ENCODE measurements at regions not wholly inside any gene's neighbourhood (a gene's known extent, or its start where the extent isn't known, plus 50 kb on each side); places are given as distances from the start of the nearest gene placed in this dataset.

DNA sequence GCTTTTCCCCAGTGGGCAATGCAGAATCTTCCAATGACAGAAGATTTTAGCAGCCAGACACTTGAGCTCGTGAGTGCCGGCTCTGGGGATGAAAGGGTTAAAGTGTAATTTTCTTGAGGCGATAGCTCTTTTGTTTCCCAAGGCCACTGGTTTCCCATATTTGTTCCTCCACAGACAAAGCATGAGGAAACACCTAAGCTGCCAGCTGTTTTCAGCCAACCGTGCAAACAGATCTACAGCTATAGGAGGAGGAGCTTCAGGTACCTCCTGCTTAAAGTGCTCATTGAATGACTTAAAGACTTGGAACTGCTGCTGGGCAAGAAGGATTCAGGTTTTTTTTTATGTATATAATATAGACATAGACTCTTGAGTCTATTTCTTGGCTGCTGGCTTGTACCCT is 1311.5 kb downstream of the TMEM121 start:
- TF ChIP-seq, protein P1, sequence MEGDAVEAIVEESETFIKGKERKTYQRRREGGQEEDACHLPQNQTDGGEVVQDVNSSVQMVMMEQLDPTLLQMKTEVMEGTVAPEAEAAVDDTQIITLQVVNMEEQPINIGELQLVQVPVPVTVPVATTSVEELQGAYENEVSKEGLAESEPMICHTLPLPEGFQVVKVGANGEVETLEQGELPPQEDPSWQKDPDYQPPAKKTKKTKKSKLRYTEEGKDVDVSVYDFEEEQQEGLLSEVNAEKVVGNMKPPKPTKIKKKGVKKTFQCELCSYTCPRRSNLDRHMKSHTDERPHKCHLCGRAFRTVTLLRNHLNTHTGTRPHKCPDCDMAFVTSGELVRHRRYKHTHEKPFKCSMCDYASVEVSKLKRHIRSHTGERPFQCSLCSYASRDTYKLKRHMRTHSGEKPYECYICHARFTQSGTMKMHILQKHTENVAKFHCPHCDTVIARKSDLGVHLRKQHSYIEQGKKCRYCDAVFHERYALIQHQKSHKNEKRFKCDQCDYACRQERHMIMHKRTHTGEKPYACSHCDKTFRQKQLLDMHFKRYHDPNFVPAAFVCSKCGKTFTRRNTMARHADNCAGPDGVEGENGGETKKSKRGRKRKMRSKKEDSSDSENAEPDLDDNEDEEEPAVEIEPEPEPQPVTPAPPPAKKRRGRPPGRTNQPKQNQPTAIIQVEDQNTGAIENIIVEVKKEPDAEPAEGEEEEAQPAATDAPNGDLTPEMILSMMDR (IDR thresholded peaks at IDR 0.05; ENCODE audit: insufficient read depth, low read depth, low read length): no peak
- TF ChIP-seq EZH2 (IDR thresholded peaks at IDR 0.05; ENCODE audit: insufficient read depth, low read length): no peak
